WTC11 (cell line): ENCODE measurements at regions not wholly inside any gene's neighbourhood (a gene's known extent, or its start where the extent isn't known, plus 50 kb on each side); places are given as distances from the start of the nearest gene placed in this dataset.

Experiments
- ATAC-seq: fragments of 200-7000 bp; cut with Tn5 transposase; 2 replicates; pipeline ENCODE4 v1.10.0; 2021; ENCODE audit warnings: mild to moderate bottlenecking, moderate library complexity
- CTCF ChIA-PET: fragments of 300-600 bp; sonication (Branson Sonifier 250); formaldehyde crosslinking; loops from one replicate; lab custom pipeline; 2021; ENCODE audit warnings: antibody characterized with exemption; lab: Charles Lee
- POLR2A ChIA-PET: fragments of 350-600 bp; sonication (Branson Sonifier 250); formaldehyde crosslinking; loops from one replicate; lab custom pipeline; 2021; ENCODE audit warnings: antibody characterized with exemption; lab: Charles Lee
- DNase-seq: peaks from one replicate; pipeline ENCODE4 v3.0.0; 2021; ENCODE audit warnings: low spot score
- H3K27ac Mint-ChIP-seq: 2 replicates; pipeline ENCODE4 v1.8.0; 2021; ENCODE audit warnings: mixed read lengths
- H3K27me3 Mint-ChIP-seq: 2 replicates; pipeline ENCODE4 v1.8.0; 2021; ENCODE audit warnings: low read depth, mild to moderate bottlenecking, moderate library complexity, mixed read lengths
- H3K36me3 Mint-ChIP-seq: 2 replicates; pipeline ENCODE4 v1.8.0; 2021; ENCODE audit warnings: mixed read lengths
- H3K4me1 Mint-ChIP-seq: 2 replicates; pipeline ENCODE4 v1.8.0; 2022; ENCODE audit warnings: mixed read lengths
- H3K4me3 Mint-ChIP-seq: 2 replicates; pipeline ENCODE4 v1.8.0; 2021; ENCODE audit warnings: mild to moderate bottlenecking, moderate library complexity, mixed read lengths
- H3K9me3 Mint-ChIP-seq: 2 replicates; pipeline ENCODE4 v1.8.0; 2021; ENCODE audit warnings: mixed read lengths
- ETV6 ChIP-seq: sonication (generic); formaldehyde crosslinking; IDR thresholded peaks from 2 replicates; pipeline ENCODE4 v1.8.1; 2022; ENCODE audit warnings: mild to moderate bottlenecking, missing genetic modification reagents
- FOXJ3 ChIP-seq: sonication (generic); formaldehyde crosslinking; IDR thresholded peaks from 2 replicates; pipeline ENCODE4 v1.9.0; 2021; ENCODE audit warnings: missing genetic modification reagents, mild to moderate bottlenecking, borderline replicate concordance
- FOXK1 ChIP-seq: sonication (generic); formaldehyde crosslinking; IDR thresholded peaks from 2 replicates; pipeline ENCODE4 v1.8.0; 2022; ENCODE audit warnings: mild to moderate bottlenecking, moderate library complexity, missing genetic modification reagents
- HMGA2 ChIP-seq: fragments of 250-450 bp; sonication (Bioruptor Pico); IDR thresholded peaks from 2 replicates; pipeline ENCODE4 v1.4.0; 2021; ENCODE audit warnings: mild to moderate bottlenecking, moderate library complexity
- NFYB ChIP-seq: sonication (generic); formaldehyde crosslinking; conservative IDR thresholded peaks from 2 replicates; pipeline ENCODE4 v1.8.0; 2022; ENCODE audit warnings: low read depth, missing genetic modification reagents
- RORB ChIP-seq: fragments of 250-450 bp; sonication (Bioruptor Pico); IDR thresholded peaks from 2 replicates; pipeline ENCODE4 v1.9.0; 2021; ENCODE audit warnings: mild to moderate bottlenecking
- ZBTB21 ChIP-seq: sonication (generic); formaldehyde crosslinking; IDR thresholded peaks from 2 replicates; pipeline ENCODE4 v1.8.1; 2023; ENCODE audit warnings: mild to moderate bottlenecking, missing genetic modification reagents, borderline replicate concordance
- ZNF138 ChIP-seq: sonication (generic); formaldehyde crosslinking; conservative IDR thresholded peaks from 2 replicates; pipeline ENCODE4 v1.8.1; 2022; ENCODE audit warnings: mild to moderate bottlenecking, moderate library complexity, missing genetic modification reagents
- ZNF263 ChIP-seq: sonication (generic); formaldehyde crosslinking; IDR thresholded peaks from 2 replicates; pipeline ENCODE4 v1.8.1; 2022; ENCODE audit warnings: low read depth, mild to moderate bottlenecking, moderate library complexity, missing genetic modification reagents
- TF ChIP-seq, protein P1 (sequence below): sonication (generic); formaldehyde crosslinking; IDR thresholded peaks from 2 replicates; pipeline ENCODE4 v1.8.0; 2023; ENCODE audit warnings: missing genetic modification reagents, mild to moderate bottlenecking, borderline replicate concordance
- TF ChIP-seq, protein P2 (sequence below): sonication (generic); formaldehyde crosslinking; IDR thresholded peaks from 2 replicates; pipeline ENCODE4 v1.8.0; 2022; ENCODE audit warnings: mild to moderate bottlenecking, missing genetic modification reagents
- TF ChIP-seq, protein P3 (sequence below): fragments of 250-450 bp; sonication (Bioruptor Pico); IDR thresholded peaks from 2 replicates; pipeline ENCODE4 v1.9.0; 2021; ENCODE audit warnings: mild to moderate bottlenecking
- TF ChIP-seq, protein P4 (sequence below): fragments of 250-450 bp; sonication (Bioruptor Pico); IDR thresholded peaks from 2 replicates; pipeline ENCODE4 v1.8.0; 2021; ENCODE audit warnings: mild to moderate bottlenecking
- TF ChIP-seq, protein P5 (sequence below): sonication (generic); formaldehyde crosslinking; IDR thresholded peaks from 2 replicates; pipeline ENCODE4 v1.8.0; 2022; ENCODE audit warnings: missing genetic modification reagents
- TF ChIP-seq, protein P6 (sequence below): sonication (generic); formaldehyde crosslinking; IDR thresholded peaks from 2 replicates; pipeline ENCODE4 v1.8.0; 2022; ENCODE audit warnings: mild to moderate bottlenecking, missing genetic modification reagents

DNA sequence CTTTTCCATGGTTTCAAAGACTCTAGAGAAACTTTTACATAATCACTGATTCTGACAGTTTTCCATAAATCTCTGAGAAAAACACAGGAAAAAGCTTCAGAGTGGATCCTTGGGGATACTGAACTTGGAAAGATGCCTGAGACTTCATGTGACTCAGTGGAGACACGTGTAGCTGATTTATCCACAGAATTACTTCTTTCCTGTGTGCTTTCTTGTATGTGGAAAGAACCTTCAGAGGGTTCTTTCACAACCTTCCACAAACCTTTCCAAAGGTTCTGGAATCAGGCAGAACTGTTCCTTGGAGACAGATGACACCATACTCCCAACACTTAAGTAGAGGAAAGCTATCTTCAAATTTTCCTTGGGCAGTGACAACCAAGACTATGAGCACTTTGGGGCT is 207.2 kb downstream of the RND3 start:
- no peak overlapping the region for H3K4me3 Mint-ChIP-seq
- H3K4me1 Mint-ChIP-seq = peaks cover 6% of the 10 kb centered on the region; the same call in 1 of the 2 replicates
- peaks cover 48% of the 10 kb centered on the region for H3K36me3 Mint-ChIP-seq
- DNase-seq = no peak
- TF ChIP-seq ZNF138 (CRISPR knock-in tag) (no peak), ETV6 (CRISPR knock-in tag) (no peak), HMGA2 (CRISPR knock-in tag) (no peak), ZNF263 (no peak), FOXJ3 (no peak), ZBTB21 (CRISPR knock-in tag) (no peak), FOXK1 (no peak), RORB (no peak), NFYB (CRISPR knock-in tag) (no peak)
- TF ChIP-seq, protein P1, sequence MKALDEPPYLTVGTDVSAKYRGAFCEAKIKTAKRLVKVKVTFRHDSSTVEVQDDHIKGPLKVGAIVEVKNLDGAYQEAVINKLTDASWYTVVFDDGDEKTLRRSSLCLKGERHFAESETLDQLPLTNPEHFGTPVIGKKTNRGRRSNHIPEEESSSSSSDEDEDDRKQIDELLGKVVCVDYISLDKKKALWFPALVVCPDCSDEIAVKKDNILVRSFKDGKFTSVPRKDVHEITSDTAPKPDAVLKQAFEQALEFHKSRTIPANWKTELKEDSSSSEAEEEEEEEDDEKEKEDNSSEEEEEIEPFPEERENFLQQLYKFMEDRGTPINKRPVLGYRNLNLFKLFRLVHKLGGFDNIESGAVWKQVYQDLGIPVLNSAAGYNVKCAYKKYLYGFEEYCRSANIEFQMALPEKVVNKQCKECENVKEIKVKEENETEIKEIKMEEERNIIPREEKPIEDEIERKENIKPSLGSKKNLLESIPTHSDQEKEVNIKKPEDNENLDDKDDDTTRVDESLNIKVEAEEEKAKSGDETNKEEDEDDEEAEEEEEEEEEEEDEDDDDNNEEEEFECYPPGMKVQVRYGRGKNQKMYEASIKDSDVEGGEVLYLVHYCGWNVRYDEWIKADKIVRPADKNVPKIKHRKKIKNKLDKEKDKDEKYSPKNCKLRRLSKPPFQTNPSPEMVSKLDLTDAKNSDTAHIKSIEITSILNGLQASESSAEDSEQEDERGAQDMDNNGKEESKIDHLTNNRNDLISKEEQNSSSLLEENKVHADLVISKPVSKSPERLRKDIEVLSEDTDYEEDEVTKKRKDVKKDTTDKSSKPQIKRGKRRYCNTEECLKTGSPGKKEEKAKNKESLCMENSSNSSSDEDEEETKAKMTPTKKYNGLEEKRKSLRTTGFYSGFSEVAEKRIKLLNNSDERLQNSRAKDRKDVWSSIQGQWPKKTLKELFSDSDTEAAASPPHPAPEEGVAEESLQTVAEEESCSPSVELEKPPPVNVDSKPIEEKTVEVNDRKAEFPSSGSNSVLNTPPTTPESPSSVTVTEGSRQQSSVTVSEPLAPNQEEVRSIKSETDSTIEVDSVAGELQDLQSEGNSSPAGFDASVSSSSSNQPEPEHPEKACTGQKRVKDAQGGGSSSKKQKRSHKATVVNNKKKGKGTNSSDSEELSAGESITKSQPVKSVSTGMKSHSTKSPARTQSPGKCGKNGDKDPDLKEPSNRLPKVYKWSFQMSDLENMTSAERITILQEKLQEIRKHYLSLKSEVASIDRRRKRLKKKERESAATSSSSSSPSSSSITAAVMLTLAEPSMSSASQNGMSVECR (CRISPR knock-in tag) = no peak
- TF ChIP-seq, protein P2, sequence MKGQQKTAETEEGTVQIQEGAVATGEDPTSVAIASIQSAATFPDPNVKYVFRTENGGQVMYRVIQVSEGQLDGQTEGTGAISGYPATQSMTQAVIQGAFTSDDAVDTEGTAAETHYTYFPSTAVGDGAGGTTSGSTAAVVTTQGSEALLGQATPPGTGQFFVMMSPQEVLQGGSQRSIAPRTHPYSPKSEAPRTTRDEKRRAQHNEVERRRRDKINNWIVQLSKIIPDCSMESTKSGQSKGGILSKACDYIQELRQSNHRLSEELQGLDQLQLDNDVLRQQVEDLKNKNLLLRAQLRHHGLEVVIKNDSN (CRISPR knock-in tag) = no peak
- TF ChIP-seq, protein P3, sequence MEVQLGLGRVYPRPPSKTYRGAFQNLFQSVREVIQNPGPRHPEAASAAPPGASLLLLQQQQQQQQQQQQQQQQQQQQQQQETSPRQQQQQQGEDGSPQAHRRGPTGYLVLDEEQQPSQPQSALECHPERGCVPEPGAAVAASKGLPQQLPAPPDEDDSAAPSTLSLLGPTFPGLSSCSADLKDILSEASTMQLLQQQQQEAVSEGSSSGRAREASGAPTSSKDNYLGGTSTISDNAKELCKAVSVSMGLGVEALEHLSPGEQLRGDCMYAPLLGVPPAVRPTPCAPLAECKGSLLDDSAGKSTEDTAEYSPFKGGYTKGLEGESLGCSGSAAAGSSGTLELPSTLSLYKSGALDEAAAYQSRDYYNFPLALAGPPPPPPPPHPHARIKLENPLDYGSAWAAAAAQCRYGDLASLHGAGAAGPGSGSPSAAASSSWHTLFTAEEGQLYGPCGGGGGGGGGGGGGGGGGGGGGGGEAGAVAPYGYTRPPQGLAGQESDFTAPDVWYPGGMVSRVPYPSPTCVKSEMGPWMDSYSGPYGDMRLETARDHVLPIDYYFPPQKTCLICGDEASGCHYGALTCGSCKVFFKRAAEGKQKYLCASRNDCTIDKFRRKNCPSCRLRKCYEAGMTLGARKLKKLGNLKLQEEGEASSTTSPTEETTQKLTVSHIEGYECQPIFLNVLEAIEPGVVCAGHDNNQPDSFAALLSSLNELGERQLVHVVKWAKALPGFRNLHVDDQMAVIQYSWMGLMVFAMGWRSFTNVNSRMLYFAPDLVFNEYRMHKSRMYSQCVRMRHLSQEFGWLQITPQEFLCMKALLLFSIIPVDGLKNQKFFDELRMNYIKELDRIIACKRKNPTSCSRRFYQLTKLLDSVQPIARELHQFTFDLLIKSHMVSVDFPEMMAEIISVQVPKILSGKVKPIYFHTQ (CRISPR knock-in tag) = no peak
- TF ChIP-seq, protein P4, sequence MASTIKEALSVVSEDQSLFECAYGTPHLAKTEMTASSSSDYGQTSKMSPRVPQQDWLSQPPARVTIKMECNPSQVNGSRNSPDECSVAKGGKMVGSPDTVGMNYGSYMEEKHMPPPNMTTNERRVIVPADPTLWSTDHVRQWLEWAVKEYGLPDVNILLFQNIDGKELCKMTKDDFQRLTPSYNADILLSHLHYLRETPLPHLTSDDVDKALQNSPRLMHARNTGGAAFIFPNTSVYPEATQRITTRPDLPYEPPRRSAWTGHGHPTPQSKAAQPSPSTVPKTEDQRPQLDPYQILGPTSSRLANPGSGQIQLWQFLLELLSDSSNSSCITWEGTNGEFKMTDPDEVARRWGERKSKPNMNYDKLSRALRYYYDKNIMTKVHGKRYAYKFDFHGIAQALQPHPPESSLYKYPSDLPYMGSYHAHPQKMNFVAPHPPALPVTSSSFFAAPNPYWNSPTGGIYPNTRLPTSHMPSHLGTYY (CRISPR knock-in tag) = no peak
- TF ChIP-seq, protein P5, sequence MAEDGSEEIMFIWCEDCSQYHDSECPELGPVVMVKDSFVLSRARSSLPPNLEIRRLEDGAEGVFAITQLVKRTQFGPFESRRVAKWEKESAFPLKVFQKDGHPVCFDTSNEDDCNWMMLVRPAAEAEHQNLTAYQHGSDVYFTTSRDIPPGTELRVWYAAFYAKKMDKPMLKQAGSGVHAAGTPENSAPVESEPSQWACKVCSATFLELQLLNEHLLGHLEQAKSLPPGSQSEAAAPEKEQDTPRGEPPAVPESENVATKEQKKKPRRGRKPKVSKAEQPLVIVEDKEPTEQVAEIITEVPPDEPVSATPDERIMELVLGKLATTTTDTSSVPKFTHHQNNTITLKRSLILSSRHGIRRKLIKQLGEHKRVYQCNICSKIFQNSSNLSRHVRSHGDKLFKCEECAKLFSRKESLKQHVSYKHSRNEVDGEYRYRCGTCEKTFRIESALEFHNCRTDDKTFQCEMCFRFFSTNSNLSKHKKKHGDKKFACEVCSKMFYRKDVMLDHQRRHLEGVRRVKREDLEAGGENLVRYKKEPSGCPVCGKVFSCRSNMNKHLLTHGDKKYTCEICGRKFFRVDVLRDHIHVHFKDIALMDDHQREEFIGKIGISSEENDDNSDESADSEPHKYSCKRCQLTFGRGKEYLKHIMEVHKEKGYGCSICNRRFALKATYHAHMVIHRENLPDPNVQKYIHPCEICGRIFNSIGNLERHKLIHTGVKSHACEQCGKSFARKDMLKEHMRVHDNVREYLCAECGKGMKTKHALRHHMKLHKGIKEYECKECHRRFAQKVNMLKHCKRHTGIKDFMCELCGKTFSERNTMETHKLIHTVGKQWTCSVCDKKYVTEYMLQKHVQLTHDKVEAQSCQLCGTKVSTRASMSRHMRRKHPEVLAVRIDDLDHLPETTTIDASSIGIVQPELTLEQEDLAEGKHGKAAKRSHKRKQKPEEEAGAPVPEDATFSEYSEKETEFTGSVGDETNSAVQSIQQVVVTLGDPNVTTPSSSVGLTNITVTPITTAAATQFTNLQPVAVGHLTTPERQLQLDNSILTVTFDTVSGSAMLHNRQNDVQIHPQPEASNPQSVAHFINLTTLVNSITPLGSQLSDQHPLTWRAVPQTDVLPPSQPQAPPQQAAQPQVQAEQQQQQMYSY = no peak
- TF ChIP-seq, protein P6, sequence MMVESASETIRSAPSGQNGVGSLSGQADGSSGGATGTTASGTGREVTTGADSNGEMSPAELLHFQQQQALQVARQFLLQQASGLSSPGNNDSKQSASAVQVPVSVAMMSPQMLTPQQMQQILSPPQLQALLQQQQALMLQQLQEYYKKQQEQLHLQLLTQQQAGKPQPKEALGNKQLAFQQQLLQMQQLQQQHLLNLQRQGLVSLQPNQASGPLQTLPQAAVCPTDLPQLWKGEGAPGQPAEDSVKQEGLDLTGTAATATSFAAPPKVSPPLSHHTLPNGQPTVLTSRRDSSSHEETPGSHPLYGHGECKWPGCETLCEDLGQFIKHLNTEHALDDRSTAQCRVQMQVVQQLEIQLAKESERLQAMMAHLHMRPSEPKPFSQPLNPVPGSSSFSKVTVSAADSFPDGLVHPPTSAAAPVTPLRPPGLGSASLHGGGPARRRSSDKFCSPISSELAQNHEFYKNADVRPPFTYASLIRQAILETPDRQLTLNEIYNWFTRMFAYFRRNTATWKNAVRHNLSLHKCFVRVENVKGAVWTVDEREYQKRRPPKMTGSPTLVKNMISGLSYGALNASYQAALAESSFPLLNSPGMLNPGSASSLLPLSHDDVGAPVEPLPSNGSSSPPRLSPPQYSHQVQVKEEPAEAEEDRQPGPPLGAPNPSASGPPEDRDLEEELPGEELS (CRISPR knock-in tag) = no peak
- TF ChIP-seq, all 79 proteins: peak for 0
- Mint-ChIP-seq H3K9me3 (peaks cover 61% of the 10 kb centered on the region), H3K27me3 (peaks cover 9% of the 10 kb centered on the region), H3K27ac (no peak overlapping the region)
- ChIA-PET CTCF (no interaction called here), POLR2A (no interaction called here)
- ATAC-seq = no peak
